PFSK-1 (cell line): ENCODE measurements at regions not wholly inside any gene's neighbourhood (a gene's known extent, or its start where the extent isn't known, plus 50 kb on each side); places are given as distances from the start of the nearest gene placed in this dataset.

ENCODE experiments used
- FOXP2 ChIP-seq: optimal IDR thresholded peaks from 2 replicates; pipeline ENCODE3; 2011; ENCODE audit warnings: borderline replicate concordance, control low read depth, inconsistent platforms; ENCODE audit not compliant: insufficient read depth; ENCODE audit errors: extremely low read length, extremely low read depth
- POLR2AphosphoS5 ChIP-seq: IDR thresholded peaks from 2 replicates; pipeline ENCODE4 v1.6.1; 2012; ENCODE audit warnings: low read depth, mild to moderate bottlenecking, control low read depth, low read length, moderate library complexity
- REST ChIP-seq, 2 experiments: IDR thresholded peaks; 2 replicates each; pipeline versions ENCODE4 v1.6.1 to v1.8.0; 2011 to 2012; ENCODE audit warnings: low read depth in 2 of 2, low read length in 2 of 2, control low read depth in 1 of 2, inconsistent platforms in 1 of 2, mild to moderate bottlenecking in 1 of 2, moderate library complexity in 1 of 2; ENCODE audit not compliant: insufficient read depth in 1 of 2
- SIN3A ChIP-seq: IDR thresholded peaks from 2 replicates; pipeline ENCODE4 v1.6.1; 2012; ENCODE audit warnings: mild to moderate bottlenecking, low read length, moderate library complexity, borderline replicate concordance; ENCODE audit not compliant: insufficient read depth
- TAF1 ChIP-seq: IDR thresholded peaks from 2 replicates; pipeline ENCODE4 v1.6.1; 2012; ENCODE audit warnings: low read length, control low read depth, borderline replicate concordance; ENCODE audit not compliant: insufficient read depth

DNA sequence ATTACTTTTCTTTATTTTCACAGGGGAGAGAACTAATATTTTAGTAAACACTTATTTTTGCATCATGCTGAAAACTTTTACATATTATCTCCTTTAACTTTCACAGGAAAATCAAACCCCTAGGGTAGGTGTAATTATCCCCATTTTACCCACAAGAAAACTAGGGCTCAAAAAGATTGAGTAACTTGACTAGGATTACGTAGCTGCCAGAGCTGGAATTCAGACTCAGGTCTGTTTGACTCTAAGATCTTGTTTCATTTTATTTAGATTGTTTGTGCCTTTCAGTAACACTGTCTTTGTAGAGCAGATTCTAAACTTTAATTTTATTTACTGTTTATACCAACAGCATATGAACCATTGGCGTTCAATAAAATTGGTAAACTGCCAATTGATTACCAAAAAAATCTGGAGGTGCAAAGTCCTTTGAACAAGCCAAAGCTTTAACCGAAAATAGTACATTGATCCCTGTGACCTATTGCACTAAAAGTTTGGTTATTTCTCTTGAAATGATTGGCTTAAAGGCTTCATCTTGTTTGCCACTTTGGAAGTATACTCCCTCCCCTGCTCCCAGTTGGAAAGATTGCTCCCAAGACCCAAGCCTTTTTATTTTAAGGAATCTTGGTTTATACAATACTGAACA, 71.0 kb upstream of the WDR26 start:
- TF ChIP-seq REST (IDR thresholded peaks at IDR 0.05; ENCODE audit: insufficient read depth in 1 of 2, low read depth in 2 of 2, low read length in 2 of 2) (no peak), TAF1 (no peak), SIN3A (no peak), POLR2AphosphoS5 (no peak), FOXP2 (no peak)

- TF ChIP-seq POLR2AphosphoS5 (no peak), FOXP2 (no peak)
These were observed 71.7 kb upstream of the WDR26 start for GRCh38 chr1:224506141-224506814.

- TF ChIP-seq FOXP2, result no peak
- TF ChIP-seq SIN3A, result no peak
- TF ChIP-seq REST (IDR thresholded peaks at IDR 0.05; ENCODE audit: insufficient read depth in 1 of 2, low read depth in 2 of 2, low read length in 2 of 2), result no peak
- TF ChIP-seq TAF1, result no peak
- TF ChIP-seq POLR2AphosphoS5, result no peak
These were observed 73.3 kb upstream of the WDR26 start for GRCh38 chr1:224507771-224508523.

DNA sequence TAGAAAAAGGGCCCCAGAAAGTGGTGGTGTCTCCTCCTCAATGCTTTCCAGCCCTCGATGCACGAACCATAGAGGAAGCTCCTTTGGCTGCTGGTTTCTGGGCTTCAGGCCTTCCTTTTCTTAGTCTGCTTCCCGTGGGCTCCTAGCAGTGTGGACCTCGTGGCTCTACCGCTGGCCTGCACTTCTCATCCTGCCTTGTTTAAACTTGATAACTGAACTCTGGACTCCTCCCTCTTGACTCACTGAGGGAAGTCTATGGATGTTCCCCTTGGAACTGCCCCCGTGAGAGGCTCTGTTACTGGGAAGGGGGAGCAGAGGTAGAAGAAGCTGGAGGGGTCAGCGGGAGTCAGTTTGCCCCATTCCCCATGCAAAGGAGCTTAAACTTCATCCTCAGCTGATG, 75.3 kb upstream of the WDR26 start:
- no peak for TF ChIP-seq FOXP2
- no peak for TF ChIP-seq TAF1
- no peak for TF ChIP-seq SIN3A
- no peak for TF ChIP-seq POLR2AphosphoS5
- no peak for TF ChIP-seq REST (IDR thresholded peaks at IDR 0.05; ENCODE audit: insufficient read depth in 1 of 2, low read depth in 2 of 2, low read length in 2 of 2)

GRCh38 chr1:224510880-224511645, 76.5 kb upstream of the WDR26 start:
- TF ChIP-seq POLR2AphosphoS5 (no peak), TAF1 (no peak), SIN3A (no peak), FOXP2 (no peak), REST (IDR thresholded peaks at IDR 0.05; ENCODE audit: insufficient read depth in 1 of 2, low read depth in 2 of 2, low read length in 2 of 2) (no peak)
